ENCODE measurements at regions not wholly inside any gene's neighbourhood (a gene's known extent, or its start where the extent isn't known, plus 50 kb on each side); places are given as distances from the start of the nearest gene placed in this dataset.

- no peak for TF ChIP-seq CTCF (IDR thresholded peaks at IDR 0.05)
- no peak for TF ChIP-seq POLR2A (IDR thresholded peaks at IDR 0.05)
Observed at GRCh38 chr12:25415004-25415403, 138.1 kb downstream of the LMNTD1 start.
